ENCODE measurements at regions not wholly inside any gene's neighbourhood (a gene's known extent, or its start where the extent isn't known, plus 50 kb on each side); places are given as distances from the start of the nearest gene placed in this dataset.
A peak's percentile ranks its signal among the peaks of the same experiment; 100 is the strongest.

DNA sequence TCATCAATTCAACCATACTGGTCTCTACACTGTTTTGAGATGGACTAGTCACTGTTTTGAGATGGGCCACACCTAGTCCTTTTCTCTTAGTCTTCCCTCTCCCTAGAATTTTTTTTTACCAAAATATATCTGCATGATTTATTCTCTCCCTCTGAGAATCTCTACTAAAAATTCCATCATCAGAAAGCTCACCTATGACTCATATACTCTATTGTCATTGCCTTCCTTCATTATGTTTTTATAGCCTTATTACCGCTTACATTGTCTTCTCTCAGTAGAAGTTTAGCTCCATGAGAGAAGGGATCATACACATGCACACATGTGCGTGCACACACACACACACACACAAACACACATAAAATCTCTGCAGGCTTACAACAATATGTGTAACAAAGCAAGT lies 303.6 kb downstream of the PCDH10 start:
- no peak for FAIRE-seq

GRCh38 chr4:133450813-133451212 lies 301.7 kb downstream of the PCDH10 start:
- FAIRE-seq: no peak

DNA sequence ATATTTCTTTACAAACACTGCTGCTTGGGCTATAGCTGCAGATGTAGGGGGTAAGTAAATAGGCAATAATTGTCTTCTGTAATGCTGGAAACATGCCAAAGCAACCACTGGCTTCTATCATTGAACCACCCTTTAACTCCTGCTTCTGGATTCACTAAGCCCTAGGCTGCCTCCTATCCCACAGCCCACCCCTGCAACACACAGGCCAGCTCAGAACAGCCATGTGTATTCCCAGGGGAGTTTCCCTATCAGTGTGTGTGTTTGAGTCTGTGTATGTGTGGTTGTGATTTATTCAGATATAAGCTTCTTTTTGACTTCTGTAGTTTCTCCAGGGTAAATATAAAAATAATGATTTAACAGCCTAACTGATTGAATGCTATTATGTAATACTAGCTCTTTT lies 291.3 kb downstream of the PCDH10 start:
- no peak for FAIRE-seq

GRCh38 chr4:133439830-133440229 lies 290.7 kb downstream of the PCDH10 start:
- no peak for FAIRE-seq

- no peak for FAIRE-seq
Observed at GRCh38 chr4:133424605-133425004, 275.5 kb downstream of the PCDH10 start.

GRCh38 chr4:133403913-133404312 lies 254.8 kb downstream of the PCDH10 start:
- no peak for FAIRE-seq

DNA sequence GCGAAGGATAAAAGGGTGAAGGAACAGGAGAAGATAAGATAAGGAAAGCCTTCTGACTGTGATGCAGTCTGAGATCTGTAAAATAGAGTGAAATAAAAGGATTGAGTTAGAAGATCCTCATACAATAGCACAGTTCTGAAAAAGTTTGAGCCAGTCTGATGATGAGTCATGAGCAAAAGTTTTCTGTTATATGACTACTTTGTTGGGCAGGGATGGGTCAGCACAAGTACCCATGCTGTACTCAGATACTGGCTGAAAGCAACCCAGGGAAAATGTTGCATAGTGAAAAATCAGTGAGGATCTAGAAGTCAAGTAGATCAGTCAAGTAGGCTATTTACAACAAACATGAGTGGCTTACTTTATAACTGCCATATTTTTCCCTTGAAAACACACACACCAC lies 253.5 kb downstream of the PCDH10 start:
- FAIRE-seq: no peak

GRCh38 chr4:133394971-133395627 lies 246.0 kb downstream of the PCDH10 start:
- FAIRE-seq: no peak

DNA sequence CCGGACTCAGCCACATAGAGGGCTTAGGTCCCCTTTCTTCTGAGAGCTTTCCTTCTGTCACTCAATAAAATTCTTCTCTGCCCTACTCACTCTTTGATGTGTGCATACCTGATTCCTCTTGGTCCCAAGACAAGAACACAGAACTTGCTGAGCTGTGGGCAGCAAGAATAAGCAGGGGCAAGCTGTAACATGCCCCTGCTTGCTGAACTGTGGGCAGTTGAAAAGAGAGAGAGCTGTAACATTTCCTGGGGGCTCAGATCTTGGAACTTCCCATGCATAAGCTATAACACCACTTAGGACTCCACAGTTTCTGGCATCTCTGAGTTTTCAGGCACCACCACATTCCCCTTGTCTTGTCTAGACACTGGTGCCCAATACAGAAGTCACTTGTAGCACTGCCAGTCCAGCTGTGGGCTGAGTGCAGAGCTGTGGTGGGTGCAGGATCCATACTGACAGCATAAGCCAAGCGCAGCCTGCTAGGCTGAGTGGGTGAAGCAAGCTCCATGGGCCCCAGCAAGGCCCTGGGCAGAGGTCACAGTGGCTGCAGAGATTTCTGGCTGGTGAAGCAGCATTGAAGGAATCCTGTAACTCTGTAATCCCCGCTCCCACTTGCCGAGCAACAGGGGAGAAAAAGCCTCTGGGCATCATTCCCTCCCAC lies 241.2 kb downstream of the PCDH10 start:
- no peak for FAIRE-seq

DNA sequence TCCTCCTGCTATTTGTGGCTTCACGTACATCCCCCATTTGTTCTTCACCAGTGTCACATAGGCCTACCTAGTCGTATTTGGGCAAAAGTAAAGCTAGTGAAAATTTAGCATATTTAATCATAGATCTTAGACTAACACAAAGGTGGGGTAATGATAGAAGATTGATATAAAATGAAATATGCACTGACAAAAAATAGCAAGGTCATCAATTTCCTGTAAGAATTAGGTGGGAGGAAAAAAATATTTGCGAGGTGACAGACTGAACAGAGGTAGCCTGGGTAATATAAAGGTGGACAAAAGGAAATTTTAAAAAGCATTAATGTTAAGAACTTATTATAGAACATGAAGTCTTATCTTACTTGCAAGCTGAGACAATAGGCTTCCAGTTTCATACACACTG lies 239.9 kb downstream of the PCDH10 start:
- no peak for FAIRE-seq

- no peak for FAIRE-seq
Observed at GRCh38 chr4:133385161-133385954, 236.3 kb downstream of the PCDH10 start.

GRCh38 chr4:133379681-133380438 lies 230.8 kb downstream of the PCDH10 start:
- FAIRE-seq: no peak

GRCh38 chr4:133377286-133377685 lies 228.2 kb downstream of the PCDH10 start:
- FAIRE-seq: no peak

GRCh38 chr4:133372699-133373098 lies 223.6 kb downstream of the PCDH10 start:
- no peak for FAIRE-seq

GRCh38 chr4:133355633-133356032 lies 206.5 kb downstream of the PCDH10 start:
- no peak for FAIRE-seq

DNA sequence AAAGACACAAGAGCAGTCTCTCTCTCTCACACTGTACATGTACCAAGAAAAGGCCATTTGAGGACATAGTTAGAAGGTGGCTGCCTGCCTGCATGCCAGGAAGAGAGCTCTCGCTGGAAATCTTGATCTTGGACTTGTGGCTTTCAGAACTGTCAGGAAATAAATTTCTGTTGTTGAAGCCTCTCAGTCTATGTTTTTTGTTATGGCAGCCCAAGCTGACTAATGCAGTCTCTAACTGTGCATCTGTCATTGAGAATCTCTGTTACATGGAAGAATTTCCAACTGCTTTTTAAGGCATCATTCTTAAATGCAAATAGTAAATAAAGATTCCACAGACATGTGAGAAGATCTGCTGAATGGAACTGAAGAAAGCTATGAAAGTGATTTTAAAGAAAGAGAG lies 198.3 kb downstream of the PCDH10 start:
- no peak for FAIRE-seq

GRCh38 chr4:133324491-133324890 lies 175.4 kb downstream of the PCDH10 start:
- FAIRE-seq: no peak

GRCh38 chr4:133323670-133324069 lies 174.6 kb downstream of the PCDH10 start:
- FAIRE-seq: peak; percentile 99

GRCh38 chr4:133320576-133321170 lies 171.6 kb downstream of the PCDH10 start:
- peak; percentile 81 for FAIRE-seq

DNA sequence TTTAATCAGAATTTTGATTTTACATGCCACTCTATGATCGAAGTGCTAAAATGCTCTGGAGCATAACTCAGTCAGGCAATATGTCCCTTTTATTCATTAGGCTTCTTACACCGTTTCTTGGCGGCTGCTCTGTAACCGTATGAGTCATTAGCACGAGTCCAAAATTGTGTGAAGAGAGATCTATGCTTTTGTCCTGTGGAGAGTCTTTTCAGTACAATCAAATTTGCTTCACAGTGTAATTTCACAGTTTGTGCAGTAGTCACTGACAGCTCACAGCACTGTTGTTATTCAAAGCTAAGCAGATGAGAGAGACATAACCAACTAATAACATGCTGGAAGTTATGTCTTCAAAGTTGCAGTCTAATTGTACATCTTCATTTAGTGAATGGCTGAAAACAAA lies 167.8 kb downstream of the PCDH10 start:
- no peak for FAIRE-seq

- FAIRE-seq: no peak
Observed at GRCh38 chr4:133314991-133315390, 165.9 kb downstream of the PCDH10 start.

DNA sequence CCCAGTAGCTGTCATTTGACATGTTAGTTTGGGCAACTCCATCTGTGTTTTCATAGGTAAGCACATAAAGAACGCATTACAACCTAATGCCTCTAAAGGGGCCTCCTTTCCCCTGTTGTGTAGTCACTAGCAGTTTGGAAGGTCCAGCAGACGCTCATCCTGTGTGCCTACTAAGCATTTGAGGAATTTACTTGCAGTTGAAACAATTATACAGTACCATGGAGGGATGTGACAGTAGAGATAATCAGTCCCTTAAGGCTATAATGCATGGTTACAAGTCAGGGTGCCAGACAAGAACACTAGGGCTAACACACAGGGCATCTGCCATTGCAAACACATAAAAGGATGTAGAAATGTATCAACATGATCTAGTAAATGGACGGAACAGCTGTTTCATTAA lies 138.3 kb downstream of the PCDH10 start:
- FAIRE-seq: no peak

DNA sequence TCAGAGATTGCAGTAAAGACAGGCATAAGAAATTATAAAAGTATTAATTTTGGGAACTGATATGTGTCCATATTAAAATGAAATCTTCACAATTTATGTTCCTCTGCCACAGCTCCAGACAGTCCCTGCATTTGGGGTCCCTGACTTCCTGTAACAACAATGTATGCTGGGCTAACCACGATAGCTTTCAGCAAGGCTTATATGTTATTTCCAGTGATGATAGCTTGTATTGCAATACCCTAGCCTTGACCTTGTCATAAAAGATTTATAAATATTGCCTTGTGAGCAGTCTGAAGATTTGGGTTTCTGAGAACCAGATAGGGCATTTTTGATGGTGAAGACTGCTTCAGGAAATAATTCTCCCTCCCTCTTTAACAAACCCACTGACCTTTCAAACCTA lies 129.5 kb downstream of the PCDH10 start:
- no peak for FAIRE-seq
